GM12878 (cell line): ENCODE measurements at regions not wholly inside any gene's neighbourhood (a gene's known extent, or its start where the extent isn't known, plus 50 kb on each side); places are given as distances from the start of the nearest gene placed in this dataset.

Experiments used
- ATAC-seq: fragments of 200-7000 bp; cut with Tn5 transposase; 3 replicates; pipeline ENCODE4 v1.9.1; 2020; ENCODE audit warnings: mild to moderate bottlenecking, moderate library complexity
- BruUV-seq: library from RNA; stranded (reverse); fragments of 400-500 nt; replicated peaks from 2 replicates; lab custom pipeline; 2021; lab: Mats Ljungman, UMichigan
- CTCF ChIA-PET: fragments of 300-600 bp; sonication (Branson Sonifier 250); formaldehyde crosslinking; extraction: SDS; loops from one replicate; lab custom pipeline; 2021; ENCODE audit warnings: inconsistent platforms; lab: Yijun Ruan, JAX
- POLR2A ChIA-PET: fragments of 350-600 bp; formaldehyde crosslinking; extraction: SDS; loops from one replicate; lab custom pipeline; 2021; ENCODE audit warnings: inconsistent platforms; lab: Charles Lee
- RAD21 ChIA-PET: fragments of 300-600 bp; sonication (Branson Sonifier 250); formaldehyde crosslinking; loops from one replicate; lab custom pipeline; 2023; ENCODE audit warnings: antibody characterized with exemption; ENCODE audit not compliant: unreplicated experiment; lab: Charles Lee
- SMC1A ChIA-PET: fragments of 300-600 bp; sonication (Branson Sonifier 250); formaldehyde crosslinking; loops from one replicate; lab custom pipeline; 2023; ENCODE audit not compliant: unreplicated experiment, uncharacterized antibody; lab: Charles Lee
- DNase-seq: peaks from one replicate; pipeline ENCODE4 v3.0.0-alpha.2; 2011; ENCODE audit warnings: low read depth, low spot score
- FAIRE-seq: peaks from 3 replicates; lab custom pipeline; 2011; peaks lifted over from hg19 to GRCh38; lab: Jason Lieb, UNC
- H2AFZ ChIP-seq: 2 replicates; pipeline ENCODE4 v1.6.0; 2011; ENCODE audit warnings: low read depth, low read length, control low read depth; ENCODE audit not compliant: control insufficient read depth
- H3K27ac ChIP-seq: 2 replicates; pipeline ENCODE4 v1.5.1; 2011; ENCODE audit warnings: control low read depth; ENCODE audit not compliant: control insufficient read depth, insufficient read depth
- H3K27me3 ChIP-seq, 2 experiments: replicated peaks in 1 of 2; 2 replicates each; pipeline versions ENCODE4 v1.6.0 to v1.6.1; 2011; ENCODE audit warnings: low read length in 1 of 2; ENCODE audit not compliant: control insufficient read depth in 2 of 2, insufficient read depth in 2 of 2
- H3K36me3 ChIP-seq, 2 experiments: 2 replicates each; pipeline ENCODE4 v1.5.1; 2011; ENCODE audit warnings: low read length in 1 of 2; ENCODE audit not compliant: control insufficient read depth in 2 of 2, insufficient read depth in 2 of 2
- H3K4me1 ChIP-seq: 2 replicates; pipeline ENCODE4 v1.6.1; 2011; ENCODE audit warnings: mild to moderate bottlenecking, low read length, moderate library complexity, mixed read lengths; ENCODE audit not compliant: control insufficient read depth, insufficient read depth
- H3K4me2 ChIP-seq: 2 replicates; pipeline ENCODE4 v1.6.0; 2011; ENCODE audit warnings: control low read depth; ENCODE audit not compliant: control insufficient read depth, insufficient read depth
- H3K4me3 ChIP-seq: fragments of 200-600 bp; sonication (generic); 2 replicates; pipeline ENCODE4 v1.5.1; 2016
- H3K79me2 ChIP-seq: 2 replicates; pipeline ENCODE4 v1.6.0; 2011; ENCODE audit warnings: low read length; ENCODE audit not compliant: control insufficient read depth, insufficient read depth
- H3K9ac ChIP-seq: 2 replicates; pipeline ENCODE4 v1.8.0; 2011; ENCODE audit warnings: low read length, control low read depth, mixed read lengths; ENCODE audit not compliant: control insufficient read depth, insufficient read depth
- H3K9me3 ChIP-seq: replicated peaks from 3 replicates; pipeline ENCODE4 v1.5.1; 2011; ENCODE audit warnings: mild to moderate bottlenecking, low read length; ENCODE audit not compliant: control insufficient read depth, insufficient read depth
- H4K20me1 ChIP-seq: 2 replicates; pipeline ENCODE4 v1.6.0; 2011; ENCODE audit not compliant: control insufficient read depth, insufficient read depth
- ASH2L ChIP-seq: fragments of 300-600, 200-600 bp; sonication (generic); IDR thresholded peaks from 2 replicates; pipeline ENCODE4 v1.6.1; 2017; ENCODE audit warnings: low read depth, mild to moderate bottlenecking, borderline replicate concordance
- BCL11A ChIP-seq: IDR thresholded peaks from 2 replicates; pipeline ENCODE4 v1.6.1; 2011; ENCODE audit warnings: low read depth, low read length
- CHD1 ChIP-seq: IDR thresholded peaks from 2 replicates; pipeline ENCODE4 v1.6.1; 2012; ENCODE audit warnings: low read depth, low read length, improper control_type of control experiment
- EED ChIP-seq: sonication (generic); IDR thresholded peaks from 2 replicates; pipeline ENCODE4 v1.6.1; 2016; ENCODE audit warnings: antibody characterized with exemption, low read depth
- FOS ChIP-seq: IDR thresholded peaks from 3 replicates; pipeline ENCODE4 v1.6.1; 2011; ENCODE audit warnings: borderline replicate concordance; ENCODE audit not compliant: insufficient read length; ENCODE audit errors: extremely low read depth
- IRF3 ChIP-seq: fragments of 450-650 bp; IDR thresholded peaks from 2 replicates; pipeline ENCODE4 v1.6.1; 2014; ENCODE audit warnings: mild to moderate bottlenecking
- JUNB ChIP-seq: IDR thresholded peaks from 2 replicates; pipeline ENCODE4 v1.6.1; 2016; ENCODE audit warnings: antibody characterized with exemption, mild to moderate bottlenecking
- KDM1A ChIP-seq: fragments of 200-600 bp; sonication (generic); IDR thresholded peaks from 2 replicates; pipeline ENCODE4 v1.6.1; 2016; ENCODE audit warnings: borderline replicate concordance
- MYB ChIP-seq: fragments of 150-350 bp; IDR thresholded peaks from 2 replicates; pipeline ENCODE4 v1.6.1; 2014; ENCODE audit warnings: mild to moderate bottlenecking, low read depth, low read length, borderline replicate concordance
- NBN ChIP-seq: fragments of 450-650 bp; IDR thresholded peaks from 2 replicates; pipeline ENCODE4 v1.6.1; 2016
- NKRF ChIP-seq: fragments of 450-650 bp; conservative IDR thresholded peaks from 2 replicates; pipeline ENCODE4 v1.6.1; 2017; ENCODE audit warnings: mild to moderate bottlenecking, moderate library complexity
- NRF1 ChIP-seq: conservative IDR thresholded peaks from 2 replicates; pipeline ENCODE4 v1.6.1; 2011; ENCODE audit warnings: mild to moderate bottlenecking, low read depth, low read length, improper control_type of control experiment
- POLR2AphosphoS5 ChIP-seq: IDR thresholded peaks from 2 replicates; pipeline ENCODE4 v1.6.1; 2011; ENCODE audit warnings: mild to moderate bottlenecking, low read length, inconsistent platforms
- SIN3A ChIP-seq: IDR thresholded peaks from 2 replicates; pipeline ENCODE4 v1.6.1; 2012; ENCODE audit warnings: low read depth, low read length, improper control_type of control experiment
- SKIL ChIP-seq: fragments of 450-650 bp; IDR thresholded peaks from 2 replicates; pipeline ENCODE4 v1.6.1; 2017; ENCODE audit warnings: mild to moderate bottlenecking, low read depth, inconsistent platforms; ENCODE audit not compliant: poor library complexity, severe bottlenecking
- TCF12 ChIP-seq: IDR thresholded peaks from 2 replicates; pipeline ENCODE4 v1.6.1; 2011; ENCODE audit warnings: low read depth, mild to moderate bottlenecking, low read length
- TCF3 ChIP-seq: IDR thresholded peaks from 2 replicates; pipeline ENCODE4 v1.6.1; 2012; ENCODE audit warnings: low read depth, mild to moderate bottlenecking, low read length, borderline replicate concordance; ENCODE audit not compliant: insufficient read depth
- YBX1 ChIP-seq: fragments of 450-650 bp; IDR thresholded peaks from 2 replicates; pipeline ENCODE4 v1.6.1; 2016; ENCODE audit warnings: antibody characterized with exemption
- YY1 ChIP-seq: IDR thresholded peaks from 2 replicates; pipeline ENCODE4 v1.6.1; 2011; ENCODE audit warnings: low read depth, mild to moderate bottlenecking, low read length
- ZNF622 ChIP-seq: fragments of 450-650 bp; IDR thresholded peaks from 2 replicates; pipeline ENCODE4 v1.6.1; 2017; ENCODE audit warnings: mild to moderate bottlenecking, inconsistent platforms
- WGBS: methylation state at CpG from one replicate; pipeline ENCODE4 v1.1.6; 2016; ENCODE audit warnings: low lambda C conversion rate; ENCODE audit not compliant: insufficient replicate concordance, insufficient coverage; ENCODE audit errors: missing lambda C conversion rate; 5-methylcytosine and 5-hydroxymethylcytosine counted together
- in situ Hi-C: fragments of 300-500 bp; cut with MboI; formaldehyde crosslinking; loops from 9 replicates; pipeline ENCODE4 v1.14.3; 2018; ENCODE audit warnings: mixed read lengths
- intact Hi-C: fragments of 100-400 bp; cut with micrococcal nuclease; formaldehyde crosslinking; loops from one replicate; pipeline ENCODE4 v1.14.2; 2022; ENCODE audit not compliant: unreplicated experiment

- TF ChIP-seq JUNB (no peak), YBX1 (no peak)
Measured at GRCh38 chr1:147349533-147349932, 107.0 kb downstream of the CHD1L start (continued).

- Histone ChIP-seq H3K27me3 (no peaks in the 10 kb centered on the region), H4K20me1 (no peaks in the 10 kb centered on the region), H3K4me3 (no peak overlapping the region), H3K4me1 (no peaks in the 10 kb centered on the region), H3K4me2 (no peak overlapping the region), H3K79me2 (no peaks in the 10 kb centered on the region), H2AFZ (no peak overlapping the region), H3K9me3 (no peaks in the 10 kb centered on the region), H3K27ac (no peak overlapping the region), H3K9ac (no peak overlapping the region), H3K36me3 (no peaks in the 10 kb centered on the region)
- ATAC-seq: no peak
- ChIA-PET RAD21 (no interaction called here), POLR2A (no interaction called here), SMC1A (no interaction called here), CTCF (interaction anchor here (1.1 to 1.4 kb wide), 2 partner anchors 16 to 77 kb away, joined by 4 to 5 read pairs; no protein-coding TSS in a partner anchor)
- FAIRE-seq: no peak
- intact Hi-C loops: no loop called here
- BruUV-seq: no TSS peak
- no peak for DNase-seq
- WGBS: 53% methylated on average over 3 of the region's 3 CpGs
- in situ Hi-C loops: loop anchor here (5.0 kb wide), 1 partner anchor 34 kb away; no protein-coding TSS in a partner anchor
- TF ChIP-seq SKIL (no peak), KDM1A (no peak), NRF1 (no peak), YY1 (no peak), NBN (no peak), MYB (no peak), SIN3A (no peak), FOS (no peak), NKRF (no peak), TCF12 (no peak), EED (no peak), ZNF622 (no peak), CHD1 (no peak), TCF3 (no peak), IRF3 (no peak), ASH2L (no peak), BCL11A (no peak), POLR2AphosphoS5 (no peak), JUNB (no peak)
Measured at GRCh38 chr1:147351140-147351835, 108.8 kb downstream of the CHD1L start.
